Right atrium auricular region (tissue), 2 donors: ENCODE measurements at regions not wholly inside any gene's neighbourhood (a gene's known extent, or its start where the extent isn't known, plus 50 kb on each side); places are given as distances from the start of the nearest gene placed in this dataset.

Experiments
- DNase-seq: peaks from one replicate; pipeline ENCODE4 v3.0.0-alpha.2; 2019; ENCODE audit warnings: low spot score
- H3K27ac ChIP-seq, 2 donors: fragments of 200-600 bp; sonication (generic); 1 replicate in 1 of 2; 2 replicates in 1 of 2; pipeline ENCODE4 v1.5.1; 2016 to 2019
- H3K27me3 ChIP-seq, 2 donors: fragments of 200-600 bp; sonication (generic); one replicate each; pipeline versions ENCODE4 v1.5.1 to v1.6.0; 2017 to 2019
- H3K36me3 ChIP-seq: fragments of 200-600 bp; sonication (generic); one replicate; pipeline ENCODE4 v1.5.1; 2016
- H3K4me1 ChIP-seq, 2 donors: fragments of 200-600 bp; sonication (generic); one replicate each; pipeline versions ENCODE4 v1.5.1 to v1.6.0; 2017 to 2019
- H3K4me3 ChIP-seq, 2 donors: fragments of 200-600 bp; sonication (generic); 1 replicate in 1 of 2; 2 replicates in 1 of 2; pipeline ENCODE4 v1.5.1; 2017 to 2019; ENCODE audit warnings: mild to moderate bottlenecking in 1 of 2, moderate library complexity in 1 of 2
- H3K9me3 ChIP-seq, 2 donors: fragments of 200-600 bp; sonication (generic); one replicate each; pipeline ENCODE4 v1.5.1; 2019
- TF ChIP-seq, protein P1 (sequence below), 2 donors: fragments of 200-600 bp; sonication (generic); IDR thresholded peaks; one replicate each; pipeline ENCODE4 v1.5.1; 2019; ENCODE audit warnings: antibody characterized with exemption in 2 of 2

DNA sequence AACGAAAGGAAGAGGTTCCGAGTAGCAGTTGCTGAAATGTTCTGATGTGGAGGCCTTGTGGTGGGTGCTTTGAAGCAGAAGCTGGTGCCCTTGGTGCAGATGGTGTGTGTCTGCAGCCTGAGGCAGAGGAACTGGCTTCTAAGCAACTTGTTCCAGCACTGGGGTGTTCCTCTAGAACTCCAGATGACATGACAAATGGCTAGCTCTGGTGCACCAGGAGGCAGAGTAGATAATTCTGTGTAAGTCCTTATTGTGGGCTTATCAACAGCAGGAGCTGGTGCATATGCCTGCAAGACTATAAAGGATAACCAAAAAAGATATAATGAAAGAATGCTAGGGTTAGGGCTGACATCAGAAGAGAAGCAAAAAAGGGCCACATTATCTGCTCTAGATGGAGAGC is 76.5 kb downstream of the ARL5B start:
- no peak overlapping the region for H3K27ac ChIP-seq
- no peaks in the 10 kb centered on the region for H3K9me3 ChIP-seq
- no peak overlapping the region for H3K4me3 ChIP-seq
- TF ChIP-seq, protein P1, sequence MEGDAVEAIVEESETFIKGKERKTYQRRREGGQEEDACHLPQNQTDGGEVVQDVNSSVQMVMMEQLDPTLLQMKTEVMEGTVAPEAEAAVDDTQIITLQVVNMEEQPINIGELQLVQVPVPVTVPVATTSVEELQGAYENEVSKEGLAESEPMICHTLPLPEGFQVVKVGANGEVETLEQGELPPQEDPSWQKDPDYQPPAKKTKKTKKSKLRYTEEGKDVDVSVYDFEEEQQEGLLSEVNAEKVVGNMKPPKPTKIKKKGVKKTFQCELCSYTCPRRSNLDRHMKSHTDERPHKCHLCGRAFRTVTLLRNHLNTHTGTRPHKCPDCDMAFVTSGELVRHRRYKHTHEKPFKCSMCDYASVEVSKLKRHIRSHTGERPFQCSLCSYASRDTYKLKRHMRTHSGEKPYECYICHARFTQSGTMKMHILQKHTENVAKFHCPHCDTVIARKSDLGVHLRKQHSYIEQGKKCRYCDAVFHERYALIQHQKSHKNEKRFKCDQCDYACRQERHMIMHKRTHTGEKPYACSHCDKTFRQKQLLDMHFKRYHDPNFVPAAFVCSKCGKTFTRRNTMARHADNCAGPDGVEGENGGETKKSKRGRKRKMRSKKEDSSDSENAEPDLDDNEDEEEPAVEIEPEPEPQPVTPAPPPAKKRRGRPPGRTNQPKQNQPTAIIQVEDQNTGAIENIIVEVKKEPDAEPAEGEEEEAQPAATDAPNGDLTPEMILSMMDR (IDR thresholded peaks at IDR 0.05): no peak
- H3K27me3 ChIP-seq: no peaks in the 10 kb centered on the region
- DNase-seq: no peak
- no peaks in the 10 kb centered on the region for H3K36me3 ChIP-seq
- H3K4me1 ChIP-seq: no peaks in the 10 kb centered on the region

DNA sequence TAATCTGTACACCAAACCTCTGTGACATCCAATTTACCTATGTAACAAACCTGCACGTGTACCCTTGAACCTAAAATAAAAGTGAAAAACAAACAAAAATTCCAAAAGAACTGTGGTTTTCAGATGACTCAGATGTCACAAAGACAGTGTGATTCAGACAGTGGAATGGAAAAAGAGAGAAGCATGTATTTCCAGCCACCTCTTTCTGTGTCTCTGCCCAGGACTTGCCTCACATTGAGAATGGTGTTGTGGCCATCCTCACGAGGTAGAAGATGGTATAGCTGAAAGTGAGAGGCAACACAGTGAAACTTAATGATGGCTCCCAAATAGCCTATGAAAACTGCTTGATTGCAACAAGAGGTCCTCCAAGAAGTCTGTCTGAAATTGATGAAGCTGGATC is 78.0 kb downstream of the ARL5B start:
- H3K4me3 ChIP-seq: no peak overlapping the region
- no peak for DNase-seq
- H3K27ac ChIP-seq: no peak overlapping the region
- H3K36me3 ChIP-seq: no peaks in the 10 kb centered on the region
- H3K9me3 ChIP-seq: no peaks in the 10 kb centered on the region
- TF ChIP-seq, protein P1 (IDR thresholded peaks at IDR 0.05): no peak
- no peaks in the 10 kb centered on the region for H3K27me3 ChIP-seq
- no peaks in the 10 kb centered on the region for H3K4me1 ChIP-seq

DNA sequence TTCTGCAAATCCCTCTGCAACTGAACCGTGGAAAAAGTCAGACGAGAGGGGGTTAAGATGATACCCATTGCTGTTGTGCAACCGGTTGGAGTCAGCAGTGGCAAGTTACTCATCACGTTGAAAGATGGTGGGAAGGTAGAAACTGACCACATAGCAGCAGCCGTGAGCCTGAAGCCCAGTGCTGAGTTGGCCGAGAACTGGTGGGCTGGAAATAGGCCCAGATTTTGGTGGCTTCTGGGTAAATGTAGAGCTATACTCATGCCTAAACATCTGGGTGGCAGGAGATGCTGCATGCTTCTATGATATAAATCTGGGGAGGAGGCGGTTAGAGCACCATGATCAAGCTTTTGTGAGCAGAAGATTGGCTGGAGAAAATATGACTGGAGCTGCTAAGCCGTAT is 78.6 kb downstream of the ARL5B start:
- Histone ChIP-seq H3K27ac (no peak overlapping the region), H3K27me3 (no peaks in the 10 kb centered on the region), H3K9me3 (no peaks in the 10 kb centered on the region), H3K4me3 (no peak overlapping the region), H3K36me3 (no peaks in the 10 kb centered on the region), H3K4me1 (no peaks in the 10 kb centered on the region)
- no peak for DNase-seq
- TF ChIP-seq, protein P1 (IDR thresholded peaks at IDR 0.05): no peak

DNA sequence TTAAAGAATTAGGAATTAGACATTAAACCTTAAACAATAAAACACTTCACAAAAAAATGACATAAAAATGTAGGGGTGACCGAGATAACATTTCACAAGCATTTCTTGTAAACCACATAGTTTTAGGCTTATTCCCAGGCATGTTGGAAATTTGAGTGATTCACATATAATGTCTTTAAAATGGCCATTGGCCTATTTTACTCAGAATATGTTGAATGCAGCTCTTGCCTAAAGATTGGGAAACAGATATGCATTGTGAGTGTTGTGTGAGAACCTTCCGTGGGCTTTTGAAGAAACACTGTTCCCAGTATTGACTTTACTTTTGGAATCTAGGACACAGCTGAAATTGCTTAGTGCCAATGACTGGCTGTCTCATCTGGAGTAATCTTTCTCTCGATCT is 79.6 kb downstream of the ARL5B start:
- TF ChIP-seq, protein P1 (IDR thresholded peaks at IDR 0.05): no peak
- Histone ChIP-seq H3K9me3 (peaks cover 0 to 2% of the 10 kb centered on the region in 2 donors), H3K27ac (no peak overlapping the region), H3K4me1 (no peaks in the 10 kb centered on the region), H3K4me3 (no peak overlapping the region), H3K27me3 (no peaks in the 10 kb centered on the region), H3K36me3 (no peaks in the 10 kb centered on the region)
- no peak for DNase-seq

DNA sequence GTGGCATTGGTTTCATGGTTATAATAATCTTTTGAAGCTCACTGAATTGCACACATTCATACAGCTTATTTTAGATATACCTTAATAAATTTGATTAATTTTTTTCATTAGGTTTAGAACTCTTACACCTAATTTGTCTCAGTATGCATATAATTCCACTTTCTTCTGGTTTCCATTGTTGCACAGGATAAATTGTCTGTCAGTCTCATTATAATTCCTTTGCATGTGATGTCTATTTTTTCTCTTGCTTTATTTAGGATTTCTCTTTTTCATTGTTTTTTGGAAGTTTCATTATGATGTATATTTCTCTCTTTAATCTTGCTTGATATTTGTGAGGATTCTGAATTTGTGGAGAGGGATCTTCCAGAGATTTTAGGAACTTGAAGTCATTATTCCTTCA is 84.7 kb downstream of the ARL5B start:
- Histone ChIP-seq H3K27ac (no peak overlapping the region), H3K27me3 (no peaks in the 10 kb centered on the region), H3K4me1 (no peaks in the 10 kb centered on the region), H3K4me3 (no peak overlapping the region), H3K36me3 (no peaks in the 10 kb centered on the region), H3K9me3 (peaks cover 0 to 13% of the 10 kb centered on the region in 2 donors)
- TF ChIP-seq, protein P1 (IDR thresholded peaks at IDR 0.05): no peak
- DNase-seq: no peak

DNA sequence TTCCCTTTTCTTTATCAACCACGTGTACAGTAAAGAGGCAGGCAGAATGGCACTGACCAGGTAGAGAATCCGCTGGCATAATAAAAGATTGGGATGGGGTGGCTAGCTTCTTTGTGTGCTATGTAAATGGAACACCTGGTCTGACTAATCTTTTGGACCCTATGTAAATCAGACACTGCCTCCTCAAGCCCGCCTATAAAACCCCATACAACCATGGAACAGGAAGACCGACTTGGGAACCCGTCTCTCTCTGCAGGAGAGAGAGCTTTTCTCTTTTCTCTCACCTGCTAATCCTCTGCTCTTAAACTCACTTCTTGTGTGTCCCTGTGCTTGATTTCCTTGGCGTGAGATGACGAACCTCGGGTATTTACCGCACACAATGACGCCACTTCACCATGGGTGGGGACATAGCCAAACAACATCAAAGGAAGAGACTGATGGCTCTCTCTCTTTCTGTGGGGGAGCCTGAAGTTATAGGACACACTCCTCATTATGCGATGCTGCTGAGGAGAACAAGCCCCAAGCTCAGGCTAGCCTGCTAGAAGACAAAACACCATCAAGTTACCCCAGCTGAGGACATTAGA is 94.2 kb downstream of the ARL5B start:
- H3K27ac ChIP-seq: no peak overlapping the region
- H3K4me3 ChIP-seq: no peak overlapping the region
- TF ChIP-seq, protein P1 (IDR thresholded peaks at IDR 0.05): no peak
- H3K4me1 ChIP-seq: no peaks in the 10 kb centered on the region
- H3K27me3 ChIP-seq: no peaks in the 10 kb centered on the region
- no peaks in the 10 kb centered on the region for H3K9me3 ChIP-seq
- DNase-seq: no peak
- H3K36me3 ChIP-seq: no peaks in the 10 kb centered on the region
